ENCODE measurements at regions not wholly inside any gene's neighbourhood (a gene's known extent, or its start where the extent isn't known, plus 50 kb on each side); places are given as distances from the start of the nearest gene placed in this dataset.
"Not testable (repeated sequence)": the region's sequence is repeated elsewhere in the genome, so short reads cannot be mapped to it uniquely, and the experiment has no call there.

GRCh38 chrX:114041470-114041869, 542.4 kb upstream of the HTR2C start:
- TF ChIP-seq, protein P1, sequence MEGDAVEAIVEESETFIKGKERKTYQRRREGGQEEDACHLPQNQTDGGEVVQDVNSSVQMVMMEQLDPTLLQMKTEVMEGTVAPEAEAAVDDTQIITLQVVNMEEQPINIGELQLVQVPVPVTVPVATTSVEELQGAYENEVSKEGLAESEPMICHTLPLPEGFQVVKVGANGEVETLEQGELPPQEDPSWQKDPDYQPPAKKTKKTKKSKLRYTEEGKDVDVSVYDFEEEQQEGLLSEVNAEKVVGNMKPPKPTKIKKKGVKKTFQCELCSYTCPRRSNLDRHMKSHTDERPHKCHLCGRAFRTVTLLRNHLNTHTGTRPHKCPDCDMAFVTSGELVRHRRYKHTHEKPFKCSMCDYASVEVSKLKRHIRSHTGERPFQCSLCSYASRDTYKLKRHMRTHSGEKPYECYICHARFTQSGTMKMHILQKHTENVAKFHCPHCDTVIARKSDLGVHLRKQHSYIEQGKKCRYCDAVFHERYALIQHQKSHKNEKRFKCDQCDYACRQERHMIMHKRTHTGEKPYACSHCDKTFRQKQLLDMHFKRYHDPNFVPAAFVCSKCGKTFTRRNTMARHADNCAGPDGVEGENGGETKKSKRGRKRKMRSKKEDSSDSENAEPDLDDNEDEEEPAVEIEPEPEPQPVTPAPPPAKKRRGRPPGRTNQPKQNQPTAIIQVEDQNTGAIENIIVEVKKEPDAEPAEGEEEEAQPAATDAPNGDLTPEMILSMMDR (IDR thresholded peaks at IDR 0.05), result not testable (repeated sequence)
- not testable (repeated sequence) for TF ChIP-seq EP300 (IDR thresholded peaks at IDR 0.05)

Measured in tibial nerve (tissue), 4 donors.